ENCODE measurements at regions not wholly inside any gene's neighbourhood (a gene's known extent, or its start where the extent isn't known, plus 50 kb on each side); places are given as distances from the start of the nearest gene placed in this dataset.

- no peak for DNase-seq
These were observed 686.3 kb downstream of the FGF9 start for GRCh38 chr13:22357132-22357531.

- DNase-seq = no peak
These were observed 698.2 kb downstream of the FGF9 start for GRCh38 chr13:22369090-22369489.

GRCh38 chr13:22369840-22370239 is 699.0 kb downstream of the FGF9 start:
- DNase-seq = no peak

- DNase-seq = no peak
These were observed 701.4 kb downstream of the FGF9 start for GRCh38 chr13:22372261-22372660.

GRCh38 chr13:22375151-22375550 is 704.3 kb downstream of the FGF9 start:
- no peak for DNase-seq

GRCh38 chr13:22387899-22388298 is 717.0 kb downstream of the FGF9 start:
- DNase-seq = no peak

- no peak for DNase-seq
These were observed 729.0 kb downstream of the FGF9 start for GRCh38 chr13:22399801-22400420.

- DNase-seq = no peak
These were observed 731.8 kb downstream of the FGF9 start for GRCh38 chr13:22402682-22403081.

- DNase-seq = no peak
These were observed 732.3 kb downstream of the FGF9 start for GRCh38 chr13:22403144-22403543.

GRCh38 chr13:22405891-22406290 is 735.0 kb downstream of the FGF9 start:
- no peak for DNase-seq

- no peak for DNase-seq
These were observed 741.6 kb downstream of the FGF9 start for GRCh38 chr13:22412452-22412851.

- DNase-seq = no peak
These were observed 751.1 kb downstream of the FGF9 start for GRCh38 chr13:22422023-22422422.

GRCh38 chr13:22422712-22423111 is 751.8 kb downstream of the FGF9 start:
- DNase-seq = no peak

- no peak for DNase-seq
These were observed 752.4 kb downstream of the FGF9 start for GRCh38 chr13:22423261-22423660.

- DNase-seq = no peak
These were observed 754.2 kb downstream of the FGF9 start for GRCh38 chr13:22425087-22425486.

GRCh38 chr13:22427066-22427465 is 753.7 kb upstream of the SGCG start:
- DNase-seq = no peak

GRCh38 chr13:22427783-22428182 is 753.0 kb upstream of the SGCG start:
- DNase-seq = no peak

- no peak for DNase-seq
These were observed 752.5 kb upstream of the SGCG start for GRCh38 chr13:22428188-22428828.

GRCh38 chr13:22432690-22433089 is 748.1 kb upstream of the SGCG start:
- DNase-seq = no peak

GRCh38 chr13:22447132-22447886 is 733.5 kb upstream of the SGCG start:
- DNase-seq = no peak

GRCh38 chr13:22449251-22449650 is 731.5 kb upstream of the SGCG start:
- no peak for DNase-seq

GRCh38 chr13:22451327-22451741 is 729.4 kb upstream of the SGCG start:
- DNase-seq = no peak

- DNase-seq = no peak
These were observed 726.2 kb upstream of the SGCG start for GRCh38 chr13:22454586-22454985.

- no peak for DNase-seq
These were observed 725.7 kb upstream of the SGCG start for GRCh38 chr13:22455036-22455435.
